DND-41 (cell line): ENCODE measurements at regions not wholly inside any gene's neighbourhood (a gene's known extent, or its start where the extent isn't known, plus 50 kb on each side); places are given as distances from the start of the nearest gene placed in this dataset.

Experiments
- ATAC-seq: fragments of 200-7000 bp; cut with Tn5 transposase; 3 replicates; pipeline ENCODE4 v1.9.1; 2021; ENCODE audit warnings: low read depth; ENCODE audit not compliant: insufficient read depth
- DNase-seq: peaks from one replicate; pipeline ENCODE4 v3.0.0-alpha.2; 2020
- H2AFZ ChIP-seq: 2 replicates; pipeline ENCODE4 v1.6.0; 2012; ENCODE audit warnings: low read depth, low read length
- H3K27ac ChIP-seq: 2 replicates; pipeline ENCODE4 v1.5.1; 2012; ENCODE audit warnings: low read length, inconsistent platforms
- H3K27me3 ChIP-seq: fragments of 200-600 bp; sonication (generic); 2 replicates; pipeline ENCODE4 v1.6.0; 2012; ENCODE audit warnings: low read length, mild to moderate bottlenecking, inconsistent platforms; ENCODE audit not compliant: insufficient read depth, poor library complexity
- H3K36me3 ChIP-seq: 2 replicates; pipeline ENCODE4 v1.5.1; 2012; ENCODE audit warnings: low read length, inconsistent platforms; ENCODE audit not compliant: insufficient read depth
- H3K4me1 ChIP-seq: 2 replicates; pipeline ENCODE4 v1.5.1; 2012; ENCODE audit warnings: mild to moderate bottlenecking, low read length; ENCODE audit not compliant: insufficient read depth
- H3K4me2 ChIP-seq: 2 replicates; pipeline ENCODE4 v1.6.0; 2012; ENCODE audit warnings: mild to moderate bottlenecking, moderate library complexity, low read length, inconsistent platforms; ENCODE audit not compliant: insufficient read depth
- H3K4me3 ChIP-seq, 2 experiments: fragments of 200-600 bp in 1 of 2; shearing (Covaris generic) in 1 of 2; 2 replicates each; pipeline ENCODE4 v1.5.1; 2012 to 2016; ENCODE audit warnings: inconsistent platforms in 2 of 2, low read length in 2 of 2, mild to moderate bottlenecking in 2 of 2, low read depth in 1 of 2, moderate library complexity in 1 of 2
- H3K79me2 ChIP-seq: 2 replicates; pipeline ENCODE4 v1.6.0; 2012; ENCODE audit warnings: low read length, inconsistent platforms; ENCODE audit not compliant: insufficient read depth
- H3K9ac ChIP-seq: 2 replicates; pipeline ENCODE4 v1.6.0; 2012; ENCODE audit warnings: low read depth, mild to moderate bottlenecking, inconsistent platforms, low read length, moderate library complexity
- H3K9me3 ChIP-seq: 2 replicates; pipeline ENCODE4 v1.5.1; 2012; ENCODE audit warnings: low read length, moderate library complexity, mild to moderate bottlenecking, inconsistent platforms; ENCODE audit not compliant: insufficient read depth, severe bottlenecking
- H4K20me1 ChIP-seq: 2 replicates; pipeline ENCODE4 v1.6.0; 2012; ENCODE audit warnings: low read length; ENCODE audit not compliant: insufficient read depth
- CTCF ChIP-seq: IDR thresholded peaks from 2 replicates; pipeline ENCODE4 v1.5.1; 2012; ENCODE audit warnings: borderline replicate concordance, low read length, moderate library complexity, mild to moderate bottlenecking; ENCODE audit not compliant: poor library complexity, severe bottlenecking; ENCODE audit errors: extremely low read depth
- EZH2 ChIP-seq: IDR thresholded peaks from 3 replicates; pipeline ENCODE4 v1.6.1; 2012; ENCODE audit warnings: borderline replicate concordance, low read depth, mild to moderate bottlenecking, moderate library complexity, low read length, inconsistent platforms; ENCODE audit not compliant: severe bottlenecking

DNA sequence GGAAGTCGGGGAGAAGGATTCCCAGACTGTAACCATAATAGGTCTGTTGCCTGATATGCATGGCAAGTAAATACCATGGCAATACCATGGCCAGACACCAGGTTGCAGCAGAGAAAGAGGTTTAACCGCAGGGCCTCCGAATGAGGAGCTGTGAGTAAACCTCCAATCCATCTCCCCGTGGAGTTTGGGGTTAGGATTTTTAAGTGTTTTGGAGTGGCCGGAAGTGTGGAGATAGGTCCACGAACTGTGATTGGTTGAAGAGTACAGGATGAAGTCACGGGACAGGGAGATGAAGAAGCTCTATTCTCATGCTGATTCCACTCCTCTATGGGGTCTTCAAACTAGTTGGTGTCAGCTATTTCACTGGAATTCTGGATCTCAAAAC, 127.9 kb downstream of the ST8SIA2 start:
- peak; percentile 82 for ATAC-seq
- TF ChIP-seq EZH2, result no peak
- peak; percentile 71 for TF ChIP-seq CTCF
- peaks cover 7% of the 10 kb centered on the region for H3K27me3 ChIP-seq
- no peak overlapping the region for H2AFZ ChIP-seq
- DNase-seq, result peak; percentile 54
- H3K27ac ChIP-seq, result no peak overlapping the region
- H3K9me3 ChIP-seq, result no peaks in the 10 kb centered on the region
- H3K9ac ChIP-seq, result no peak overlapping the region
- H3K79me2 ChIP-seq, result no peaks in the 10 kb centered on the region
- H3K4me2 ChIP-seq, result no peak overlapping the region
- H4K20me1 ChIP-seq, result no peaks in the 10 kb centered on the region
- H3K4me3 ChIP-seq, result no peak overlapping the region
- H3K36me3 ChIP-seq, result no peaks in the 10 kb centered on the region
- H3K4me1 ChIP-seq, result no peaks in the 10 kb centered on the region

- no peaks in the 10 kb centered on the region for H3K9me3 ChIP-seq
- no peak for TF ChIP-seq EZH2
- no peak for TF ChIP-seq CTCF
- H3K79me2 ChIP-seq, result no peaks in the 10 kb centered on the region
- H3K4me2 ChIP-seq, result no peak overlapping the region
- H3K9ac ChIP-seq, result no peak overlapping the region
- ATAC-seq (no peak), DNase-seq (no peak)
- H3K27me3 ChIP-seq, result peaks cover 7% of the 10 kb centered on the region
- no peaks in the 10 kb centered on the region for H3K36me3 ChIP-seq
- no peaks in the 10 kb centered on the region for H3K4me1 ChIP-seq
- no peak overlapping the region for H2AFZ ChIP-seq
- H3K4me3 ChIP-seq, result no peak overlapping the region
- no peak overlapping the region for H3K27ac ChIP-seq
- H4K20me1 ChIP-seq, result no peaks in the 10 kb centered on the region
These were observed 127.4 kb downstream of the ST8SIA2 start for GRCh38 chr15:92520914-92521623.

DNA sequence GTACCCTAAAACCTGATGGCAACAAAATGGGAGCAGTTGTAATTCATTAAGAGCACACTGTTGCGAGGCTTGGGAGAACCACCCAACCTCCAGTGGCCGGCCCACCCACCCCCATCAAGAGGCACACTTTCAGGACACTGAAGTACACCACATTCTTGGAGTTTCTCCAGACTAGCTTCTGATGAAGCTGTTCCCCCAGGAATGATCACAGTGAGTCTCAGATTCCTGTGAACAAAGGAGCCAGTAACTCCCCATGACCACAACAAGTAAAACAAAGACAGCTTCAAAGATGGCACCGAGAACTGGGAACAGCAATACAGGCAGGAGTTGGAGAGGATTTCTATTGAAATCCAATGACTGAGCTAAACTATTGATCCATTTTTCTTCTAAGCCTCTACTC, 126.0 kb downstream of the ST8SIA2 start:
- Histone ChIP-seq H3K4me3 (no peak overlapping the region), H3K4me2 (no peak overlapping the region), H3K27me3 (peaks cover 3% of the 10 kb centered on the region), H3K36me3 (no peaks in the 10 kb centered on the region), H4K20me1 (no peaks in the 10 kb centered on the region), H3K9me3 (no peaks in the 10 kb centered on the region), H3K9ac (no peak overlapping the region), H3K79me2 (no peaks in the 10 kb centered on the region), H3K4me1 (no peaks in the 10 kb centered on the region), H3K27ac (no peak overlapping the region), H2AFZ (no peak overlapping the region)
- TF ChIP-seq CTCF (no peak), EZH2 (no peak)
- ATAC-seq (no peak), DNase-seq (no peak)
